GF-D8 (cell line): ENCODE measurements at regions not wholly inside any gene's neighbourhood (a gene's known extent, or its start where the extent isn't known, plus 50 kb on each side); places are given as distances from the start of the nearest gene placed in this dataset.
"Not testable (repeated sequence)": the region's sequence is repeated elsewhere in the genome, so short reads cannot be mapped to it uniquely, and the experiment has no call there.

Experiments used
- DNase-seq: peaks from one replicate; lab custom pipeline; 2025; lab: John Stamatoyannopoulos, UW

GRCh38 chr3:177778633-177779032 is 581.4 kb upstream of the TBL1XR1 start:
- peak; percentile 8 for DNase-seq

- no peak for DNase-seq
Observed at GRCh38 chr3:177781686-177782161, 584.4 kb upstream of the TBL1XR1 start.

- no peak for DNase-seq
Observed at GRCh38 chr3:177783338-177783737, 586.1 kb upstream of the TBL1XR1 start.

GRCh38 chr3:177783767-177784166 is 586.5 kb upstream of the TBL1XR1 start:
- DNase-seq: no peak

- no peak for DNase-seq
Observed at GRCh38 chr3:177787279-177788041, 590.2 kb upstream of the TBL1XR1 start.

GRCh38 chr3:177789500-177789899 is 592.2 kb upstream of the TBL1XR1 start:
- DNase-seq: no peak

GRCh38 chr3:177792311-177793030 is 595.2 kb upstream of the TBL1XR1 start:
- DNase-seq: no peak

- no peak for DNase-seq
Observed at GRCh38 chr3:177793451-177793850, 596.2 kb upstream of the TBL1XR1 start.

GRCh38 chr3:177795216-177795615 is 597.9 kb upstream of the TBL1XR1 start:
- no peak for DNase-seq

GRCh38 chr3:177795859-177796258 is 598.6 kb upstream of the TBL1XR1 start:
- no peak for DNase-seq

GRCh38 chr3:177800147-177800546 is 602.9 kb upstream of the TBL1XR1 start:
- DNase-seq: not testable (repeated sequence)

GRCh38 chr3:177800561-177800960 is 603.3 kb upstream of the TBL1XR1 start:
- DNase-seq: no peak

- no peak for DNase-seq
Observed at GRCh38 chr3:177802151-177802900, 605.0 kb upstream of the TBL1XR1 start.

GRCh38 chr3:177803500-177803899 is 606.2 kb upstream of the TBL1XR1 start:
- no peak for DNase-seq

- no peak for DNase-seq
Observed at GRCh38 chr3:177804032-177804431, 606.8 kb upstream of the TBL1XR1 start.

GRCh38 chr3:177804646-177805045 is 607.4 kb upstream of the TBL1XR1 start:
- no peak for DNase-seq

- DNase-seq: no peak
Observed at GRCh38 chr3:177807150-177807875, 610.0 kb upstream of the TBL1XR1 start.

GRCh38 chr3:177808928-177809478 is 611.7 kb upstream of the TBL1XR1 start:
- not testable (repeated sequence) for DNase-seq

GRCh38 chr3:177810162-177810623 is 612.9 kb upstream of the TBL1XR1 start:
- DNase-seq: no peak

- peak; percentile 41 for DNase-seq
Observed at GRCh38 chr3:177811112-177811511, 613.8 kb upstream of the TBL1XR1 start.

GRCh38 chr3:177811835-177812234 is 614.6 kb upstream of the TBL1XR1 start:
- no peak for DNase-seq
